Loucy (cell line): ENCODE measurements at regions not wholly inside any gene's neighbourhood (a gene's known extent, or its start where the extent isn't known, plus 50 kb on each side); places are given as distances from the start of the nearest gene placed in this dataset.

Source experiments
- H2AFZ ChIP-seq: fragments of 200-600 bp; sonication (generic); 2 replicates; pipeline ENCODE4 v1.6.0; 2016; ENCODE audit warnings: antibody characterized with exemption, mild to moderate bottlenecking, low read length, moderate library complexity
- H3F3A ChIP-seq: fragments of 200-600 bp; 2 replicates; pipeline ENCODE4 v1.6.0; 2016; ENCODE audit warnings: antibody characterized with exemption, low read depth, mild to moderate bottlenecking
- H3K27me3 ChIP-seq: fragments of 200-600 bp; sonication (generic); 2 replicates; pipeline ENCODE4 v1.6.1; 2014; ENCODE audit warnings: low read length, mild to moderate bottlenecking; ENCODE audit not compliant: insufficient read depth, poor library complexity, severe bottlenecking
- H3K36me3 ChIP-seq: fragments of 200-600 bp; sonication (generic); 2 replicates; pipeline ENCODE4 v1.6.1; 2016; ENCODE audit warnings: low read length; ENCODE audit not compliant: insufficient read depth
- H3K4me1 ChIP-seq: fragments of 200-600 bp; sonication (generic); 2 replicates; pipeline ENCODE4 v1.5.1; 2014; ENCODE audit warnings: low read length, mild to moderate bottlenecking; ENCODE audit not compliant: insufficient read depth, poor library complexity, severe bottlenecking
- H3K4me2 ChIP-seq: fragments of 200-600 bp; sonication (generic); 2 replicates; pipeline ENCODE4 v1.6.0; 2014; ENCODE audit warnings: antibody characterized with exemption, low read length, low read depth, mild to moderate bottlenecking; ENCODE audit not compliant: poor library complexity, severe bottlenecking
- H3K4me3 ChIP-seq: fragments of 200-600 bp; sonication (generic); 2 replicates; pipeline ENCODE4 v1.5.1; 2014; ENCODE audit warnings: low read length, mild to moderate bottlenecking, mixed read lengths; ENCODE audit not compliant: poor library complexity, severe bottlenecking
- H3K79me2 ChIP-seq: fragments of 200-600 bp; sonication (generic); 2 replicates; pipeline ENCODE4 v1.6.1; 2014; ENCODE audit warnings: low read length; ENCODE audit not compliant: insufficient read depth
- H3K9ac ChIP-seq: fragments of 200-600 bp; sonication (generic); 2 replicates; pipeline ENCODE4 v1.6.0; 2014; ENCODE audit warnings: mild to moderate bottlenecking, low read depth, low read length, moderate library complexity; ENCODE audit not compliant: poor library complexity, severe bottlenecking
- H3K9me2 ChIP-seq: fragments of 200-600 bp; sonication (generic); replicated peaks from 2 replicates; pipeline ENCODE4 v1.6.1; 2016; ENCODE audit warnings: low read depth, low read length, mixed read lengths
- H3K9me3 ChIP-seq: fragments of 200-600 bp; sonication (generic); 2 replicates; pipeline ENCODE4 v1.6.1; 2014; ENCODE audit warnings: mild to moderate bottlenecking, antibody characterized with exemption, low read length, low read depth; ENCODE audit not compliant: insufficient read depth
- H4K20me1 ChIP-seq: fragments of 200-600 bp; sonication (generic); 2 replicates; pipeline ENCODE4 v1.6.0; 2014; ENCODE audit warnings: antibody characterized with exemption, low read length, mild to moderate bottlenecking; ENCODE audit not compliant: insufficient read depth, poor library complexity, severe bottlenecking
- CTCF ChIP-seq: fragments of 200-600 bp; sonication (generic); conservative IDR thresholded peaks from 2 replicates; pipeline ENCODE4 v1.5.1; 2014; ENCODE audit warnings: mild to moderate bottlenecking, antibody characterized with exemption, low read length
- EZH2phosphoT487 ChIP-seq: fragments of 200-600 bp; IDR thresholded peaks from 2 replicates; pipeline ENCODE4 v1.6.1; 2018; ENCODE audit warnings: antibody characterized with exemption, mild to moderate bottlenecking, moderate library complexity, borderline replicate concordance

DNA sequence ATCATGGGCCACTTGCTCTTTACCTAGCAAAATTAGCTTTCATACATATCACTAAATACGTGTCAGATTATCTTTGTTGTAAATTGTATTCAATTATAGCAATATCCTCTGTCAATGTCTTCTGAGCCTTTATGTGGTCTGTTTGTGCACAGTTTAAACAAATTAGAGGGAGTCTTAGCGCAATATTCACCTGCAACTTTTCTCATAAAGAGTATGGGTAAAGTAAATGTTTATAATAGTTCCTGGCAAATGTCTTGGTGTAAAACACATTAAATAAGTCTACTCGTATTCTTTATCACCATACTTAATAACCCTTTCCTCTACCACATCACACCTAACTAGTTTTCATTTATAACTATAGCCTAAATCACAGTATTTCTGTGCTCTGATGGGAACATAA, 169.0 kb downstream of the PCSK1 start:
- H3K9me2 ChIP-seq, result no peaks in the 10 kb centered on the region
- TF ChIP-seq EZH2phosphoT487 (no peak), CTCF (no peak)
- no peaks in the 10 kb centered on the region for H3K27me3 ChIP-seq
- no peaks in the 10 kb centered on the region for H3K36me3 ChIP-seq
- H3K4me1 ChIP-seq, result peaks cover 6% of the 10 kb centered on the region
- no peak overlapping the region for H3K9ac ChIP-seq
- H3F3A ChIP-seq, result no peaks in the 10 kb centered on the region
- no peak overlapping the region for H2AFZ ChIP-seq
- H3K4me3 ChIP-seq, result no peak overlapping the region
- H3K4me2 ChIP-seq, result no peak overlapping the region
- no peaks in the 10 kb centered on the region for H3K79me2 ChIP-seq
- H4K20me1 ChIP-seq, result no peaks in the 10 kb centered on the region
- peaks cover 5% of the 10 kb centered on the region; the same call in 1 of the 2 replicates for H3K9me3 ChIP-seq

GRCh38 chr5:96262105-96262504, 170.9 kb downstream of the PCSK1 start:
- no peaks in the 10 kb centered on the region for H3K79me2 ChIP-seq
- H3K36me3 ChIP-seq, result no peaks in the 10 kb centered on the region
- no peaks in the 10 kb centered on the region for H3F3A ChIP-seq
- H3K9me3 ChIP-seq, result no peaks in the 10 kb centered on the region
- H3K9ac ChIP-seq, result no peak overlapping the region
- no peaks in the 10 kb centered on the region for H4K20me1 ChIP-seq
- no peaks in the 10 kb centered on the region for H3K9me2 ChIP-seq
- H3K27me3 ChIP-seq, result no peaks in the 10 kb centered on the region
- no peak overlapping the region for H2AFZ ChIP-seq
- no peak overlapping the region for H3K4me2 ChIP-seq
- H3K4me3 ChIP-seq, result no peak overlapping the region
- TF ChIP-seq EZH2phosphoT487, result no peak
- TF ChIP-seq CTCF, result no peak
- H3K4me1 ChIP-seq, result peaks cover 20% of the 10 kb centered on the region

- Histone ChIP-seq H3K9me3 (no peaks in the 10 kb centered on the region), H3K4me3 (no peak overlapping the region), H3K9me2 (no peaks in the 10 kb centered on the region), H3K36me3 (no peaks in the 10 kb centered on the region), H2AFZ (no peak overlapping the region), H3F3A (no peaks in the 10 kb centered on the region), H3K9ac (no peak overlapping the region), H3K4me1 (peaks cover 20% of the 10 kb centered on the region), H3K4me2 (no peak overlapping the region), H3K27me3 (no peaks in the 10 kb centered on the region), H4K20me1 (no peaks in the 10 kb centered on the region), H3K79me2 (no peaks in the 10 kb centered on the region)
- no peak for TF ChIP-seq CTCF
- no peak for TF ChIP-seq EZH2phosphoT487
Observed at GRCh38 chr5:96260009-96260408, 173.0 kb downstream of the PCSK1 start.
